ENCODE measurements at regions not wholly inside any gene's neighbourhood (a gene's known extent, or its start where the extent isn't known, plus 50 kb on each side); places are given as distances from the start of the nearest gene placed in this dataset.

DNA sequence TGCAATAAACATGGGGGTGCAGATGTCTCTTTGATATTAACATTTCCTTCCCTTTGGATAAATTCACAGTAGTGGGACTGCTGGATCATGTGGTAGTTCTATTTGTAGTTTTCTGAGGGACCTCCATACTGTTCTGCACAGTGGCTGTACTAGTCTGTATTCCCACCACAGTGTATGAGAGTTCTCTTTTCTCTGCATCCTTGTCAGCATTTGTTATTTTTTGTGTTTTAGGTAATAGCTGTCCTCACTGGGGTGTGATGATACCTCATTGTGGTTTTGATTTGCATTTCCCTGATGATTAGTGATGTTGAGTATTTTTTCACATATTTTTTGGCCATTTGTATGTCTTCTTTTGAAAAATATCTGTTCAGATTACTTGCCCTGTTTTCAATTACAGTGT, 562.5 kb downstream of the CSNK1G3 start:
- TF ChIP-seq, protein P1, sequence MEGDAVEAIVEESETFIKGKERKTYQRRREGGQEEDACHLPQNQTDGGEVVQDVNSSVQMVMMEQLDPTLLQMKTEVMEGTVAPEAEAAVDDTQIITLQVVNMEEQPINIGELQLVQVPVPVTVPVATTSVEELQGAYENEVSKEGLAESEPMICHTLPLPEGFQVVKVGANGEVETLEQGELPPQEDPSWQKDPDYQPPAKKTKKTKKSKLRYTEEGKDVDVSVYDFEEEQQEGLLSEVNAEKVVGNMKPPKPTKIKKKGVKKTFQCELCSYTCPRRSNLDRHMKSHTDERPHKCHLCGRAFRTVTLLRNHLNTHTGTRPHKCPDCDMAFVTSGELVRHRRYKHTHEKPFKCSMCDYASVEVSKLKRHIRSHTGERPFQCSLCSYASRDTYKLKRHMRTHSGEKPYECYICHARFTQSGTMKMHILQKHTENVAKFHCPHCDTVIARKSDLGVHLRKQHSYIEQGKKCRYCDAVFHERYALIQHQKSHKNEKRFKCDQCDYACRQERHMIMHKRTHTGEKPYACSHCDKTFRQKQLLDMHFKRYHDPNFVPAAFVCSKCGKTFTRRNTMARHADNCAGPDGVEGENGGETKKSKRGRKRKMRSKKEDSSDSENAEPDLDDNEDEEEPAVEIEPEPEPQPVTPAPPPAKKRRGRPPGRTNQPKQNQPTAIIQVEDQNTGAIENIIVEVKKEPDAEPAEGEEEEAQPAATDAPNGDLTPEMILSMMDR (IDR thresholded peaks at IDR 0.05; ENCODE audit: insufficient read depth, low read depth, low read length), result no peak
- H3K36me3 ChIP-seq (ENCODE audit: control insufficient read depth, insufficient read depth, low read length), result no peaks in the 10 kb centered on the region
- no peaks in the 10 kb centered on the region for H3K27me3 ChIP-seq (ENCODE audit: control insufficient read depth, insufficient read depth, low read length)
- no peak overlapping the region for H3K4me3 ChIP-seq (ENCODE audit: low read depth, low read length)
- ChIA-PET CTCF (no interaction called here), POLR2A (no interaction called here)
- no peak for DNase-seq (ENCODE audit: low read depth)

DNA sequence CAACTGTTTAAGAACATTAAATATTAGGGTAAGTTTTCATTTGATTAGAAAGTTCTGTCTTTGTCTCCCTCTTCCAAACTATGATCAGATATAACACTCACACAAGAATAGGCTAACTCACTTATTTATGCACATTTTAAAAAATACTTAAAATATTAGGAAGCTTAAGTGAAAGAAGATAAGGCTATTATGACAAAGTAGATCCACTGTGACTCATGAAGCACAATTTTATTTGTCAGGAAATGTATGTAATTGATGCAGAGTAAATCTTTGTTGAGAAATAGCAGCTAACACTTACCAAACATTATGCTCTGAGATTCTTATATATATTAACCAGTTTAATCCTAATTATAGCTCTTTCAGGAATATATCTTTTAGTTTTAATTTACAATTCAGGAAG, 560.6 kb downstream of the CSNK1G3 start:
- DNase-seq (ENCODE audit: low read depth), result no peak
- Histone ChIP-seq H3K27me3 (ENCODE audit: control insufficient read depth, insufficient read depth, low read length) (no peaks in the 10 kb centered on the region), H3K36me3 (ENCODE audit: control insufficient read depth, insufficient read depth, low read length) (no peaks in the 10 kb centered on the region), H3K4me3 (ENCODE audit: low read depth, low read length) (no peak overlapping the region)
- CTCF ChIA-PET, result no interaction called here
- POLR2A ChIA-PET, result no interaction called here
- TF ChIP-seq, protein P1 (IDR thresholded peaks at IDR 0.05; ENCODE audit: insufficient read depth, low read depth, low read length), result no peak

DNA sequence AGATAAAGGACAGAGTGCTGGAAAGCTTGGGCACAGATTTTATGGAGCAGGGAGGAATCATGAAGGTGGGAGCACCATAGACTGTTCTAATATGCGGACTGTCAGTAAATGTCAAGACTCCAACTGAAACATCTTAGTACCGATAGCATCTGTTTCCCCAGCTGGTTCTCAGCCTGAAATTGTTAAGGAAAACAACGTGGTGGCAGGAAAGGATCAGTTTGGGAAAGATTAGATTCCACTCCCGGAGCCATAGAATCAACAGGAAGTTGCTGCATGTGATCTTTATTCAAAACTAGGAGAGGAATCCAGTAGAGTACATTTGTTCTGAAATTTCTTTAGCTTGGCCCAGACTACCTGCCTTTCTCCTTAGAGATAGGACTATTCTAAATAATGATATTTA, 559.1 kb downstream of the CSNK1G3 start:
- CTCF ChIA-PET, result no interaction called here
- POLR2A ChIA-PET, result no interaction called here

DNA sequence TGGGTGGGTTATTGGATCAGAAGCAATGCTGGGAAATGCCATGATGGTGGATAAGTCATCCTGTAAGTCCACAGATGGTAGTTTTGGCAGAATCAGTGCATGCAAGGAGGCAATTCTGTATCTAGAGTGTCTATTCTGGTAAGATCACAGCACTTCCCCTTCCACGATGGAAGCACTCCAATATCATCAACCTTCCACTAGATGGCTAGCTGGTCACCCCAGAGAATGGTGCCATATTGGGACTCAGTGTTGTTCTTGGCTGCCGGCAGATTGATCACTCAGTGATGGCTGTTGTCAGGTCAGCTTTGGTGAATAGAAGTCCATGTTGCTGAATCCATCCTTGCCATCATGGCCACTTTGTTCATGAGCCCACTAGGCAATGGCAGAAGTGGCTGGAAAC, 553.5 kb downstream of the CSNK1G3 start:
- TF ChIP-seq, protein P1 (IDR thresholded peaks at IDR 0.05; ENCODE audit: insufficient read depth, low read depth, low read length), result no peak
- DNase-seq (ENCODE audit: low read depth), result no peak
- no peak overlapping the region for H3K4me3 ChIP-seq (ENCODE audit: low read depth, low read length)
- H3K36me3 ChIP-seq (ENCODE audit: control insufficient read depth, insufficient read depth, low read length), result no peaks in the 10 kb centered on the region
- no peaks in the 10 kb centered on the region for H3K27me3 ChIP-seq (ENCODE audit: control insufficient read depth, insufficient read depth, low read length)
- ChIA-PET CTCF (no interaction called here), POLR2A (no interaction called here)

More for the DNA sequence above, 559.1 kb downstream of the CSNK1G3 start:
- H3K36me3 ChIP-seq (ENCODE audit: control insufficient read depth, insufficient read depth, low read length), result no peaks in the 10 kb centered on the region
- no peak for DNase-seq (ENCODE audit: low read depth)
- TF ChIP-seq, protein P1 (IDR thresholded peaks at IDR 0.05; ENCODE audit: insufficient read depth, low read depth, low read length), result no peak
- H3K4me3 ChIP-seq (ENCODE audit: low read depth, low read length), result no peak overlapping the region
- no peaks in the 10 kb centered on the region for H3K27me3 ChIP-seq (ENCODE audit: control insufficient read depth, insufficient read depth, low read length)

DNA sequence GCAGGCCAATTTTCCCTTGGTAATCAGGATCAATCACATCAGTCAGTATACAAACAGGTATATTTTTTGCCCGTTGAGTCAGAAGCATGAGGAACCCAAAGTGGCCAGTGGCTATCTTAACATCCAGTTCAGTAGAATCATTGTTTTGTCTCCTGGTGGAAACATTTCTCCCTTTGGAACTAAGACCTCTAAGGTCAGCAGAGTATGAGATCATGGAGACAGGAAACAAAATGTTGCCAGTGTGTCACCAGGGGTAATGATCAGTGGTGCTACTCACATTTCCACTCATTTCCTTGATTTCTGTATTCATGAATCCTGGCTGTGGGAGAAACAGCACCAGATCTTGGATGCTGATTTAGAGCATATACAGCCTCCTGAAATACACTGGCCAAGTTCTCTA, 553.0 kb downstream of the CSNK1G3 start:
- no peaks in the 10 kb centered on the region for H3K36me3 ChIP-seq (ENCODE audit: control insufficient read depth, insufficient read depth, low read length)
- H3K4me3 ChIP-seq (ENCODE audit: low read depth, low read length), result no peak overlapping the region
- TF ChIP-seq, protein P1 (IDR thresholded peaks at IDR 0.05; ENCODE audit: insufficient read depth, low read depth, low read length), result no peak
- ChIA-PET CTCF (no interaction called here), POLR2A (no interaction called here)
- DNase-seq (ENCODE audit: low read depth), result no peak
- no peaks in the 10 kb centered on the region for H3K27me3 ChIP-seq (ENCODE audit: control insufficient read depth, insufficient read depth, low read length)
